Fibroblast of lung (primary cell): ENCODE measurements at regions not wholly inside any gene's neighbourhood (a gene's known extent, or its start where the extent isn't known, plus 50 kb on each side); places are given as distances from the start of the nearest gene placed in this dataset.

Experiments
- CTCF ChIP-seq, 2 donors: IDR thresholded peaks in 1 of 2; conservative IDR thresholded peaks in 1 of 2; 1 replicate in 1 of 2; 2 replicates in 1 of 2; pipeline ENCODE4 v1.5.1; 2011 to 2012; ENCODE audit warnings: low read length in 2 of 2, control low read depth in 1 of 2, inconsistent platforms in 1 of 2, low read depth in 1 of 2, mild to moderate bottlenecking in 1 of 2
- EZH2 ChIP-seq: IDR thresholded peaks from 2 replicates; pipeline ENCODE4 v1.5.1; 2012; ENCODE audit warnings: low read length, control low read depth, mild to moderate bottlenecking; ENCODE audit errors: missing control alignments

GRCh38 chr14:103209054-103209453 lies 85.8 kb downstream of the TNFAIP2 start:
- TF ChIP-seq CTCF (conservative IDR thresholded peaks at IDR 0.05 in 1 of 2, IDR thresholded peaks at IDR 0.05 in 1 of 2; ENCODE audit: low read depth in 1 of 2, low read length in 2 of 2): peak; percentile 8 to 28
- TF ChIP-seq EZH2: no peak
